OCI-LY7 (cell line): ENCODE measurements at regions not wholly inside any gene's neighbourhood (a gene's known extent, or its start where the extent isn't known, plus 50 kb on each side); places are given as distances from the start of the nearest gene placed in this dataset.

Experiments used
- CTCF ChIP-seq: fragments of 200-600 bp; sonication (generic); conservative IDR thresholded peaks from 2 replicates; pipeline ENCODE4 v1.5.1; 2014; ENCODE audit warnings: mild to moderate bottlenecking, antibody characterized with exemption, low read length, moderate library complexity, mixed read lengths
- EZH2phosphoT487 ChIP-seq: fragments of 200-600 bp; sonication (generic); IDR thresholded peaks from 2 replicates; pipeline ENCODE4 v1.6.1; 2018; ENCODE audit warnings: low read depth, borderline replicate concordance, mild to moderate bottlenecking, mixed run types, antibody characterized with exemption, low read length, moderate library complexity, mixed read lengths

DNA sequence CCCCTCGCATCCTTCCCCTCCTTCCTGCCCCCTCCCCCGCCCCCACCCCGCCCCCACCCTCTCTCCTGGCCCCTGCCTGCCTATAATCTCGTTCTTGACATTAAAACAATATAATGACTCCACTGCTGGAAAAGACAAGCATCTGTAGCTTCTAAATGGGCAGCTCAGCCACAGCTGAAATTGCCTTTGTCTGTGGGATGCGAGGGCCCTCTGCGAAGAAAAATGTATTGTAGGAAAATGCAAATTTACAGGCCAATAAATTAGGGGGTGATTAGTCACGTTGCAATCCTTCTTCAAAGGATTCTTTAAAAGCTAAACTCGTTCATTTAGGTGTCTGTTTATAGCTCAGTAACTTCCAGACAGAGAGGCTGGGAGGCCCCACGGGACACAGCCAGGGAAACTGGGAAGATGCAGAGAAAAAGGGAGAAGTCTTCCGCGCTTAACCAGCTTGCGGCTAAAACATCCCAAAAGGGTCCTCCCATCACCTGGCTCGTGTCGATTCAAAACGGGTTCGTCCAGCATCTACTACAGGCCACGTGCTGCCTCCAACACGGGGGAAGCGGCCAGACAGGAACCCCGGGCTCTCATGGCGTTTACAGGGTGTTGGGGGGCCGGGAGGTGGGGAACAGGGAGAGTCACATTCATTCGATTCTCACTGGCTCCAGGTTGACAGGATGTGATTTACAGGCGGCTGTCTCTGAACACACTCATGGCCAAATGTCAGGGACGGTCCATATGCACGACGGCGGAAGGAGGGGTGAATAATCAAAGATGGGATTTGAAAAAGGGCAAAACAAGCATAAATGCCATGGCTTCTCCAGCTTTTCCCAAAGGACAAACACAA lies 100.5 kb upstream of the ZBTB40 start:
- TF ChIP-seq CTCF (no peak), EZH2phosphoT487 (no peak)
